ENCODE measurements at regions not wholly inside any gene's neighbourhood (a gene's known extent, or its start where the extent isn't known, plus 50 kb on each side); places are given as distances from the start of the nearest gene placed in this dataset.
"Not testable (repeated sequence)": the region's sequence is repeated elsewhere in the genome, so short reads cannot be mapped to it uniquely, and the experiment has no call there.

DNA sequence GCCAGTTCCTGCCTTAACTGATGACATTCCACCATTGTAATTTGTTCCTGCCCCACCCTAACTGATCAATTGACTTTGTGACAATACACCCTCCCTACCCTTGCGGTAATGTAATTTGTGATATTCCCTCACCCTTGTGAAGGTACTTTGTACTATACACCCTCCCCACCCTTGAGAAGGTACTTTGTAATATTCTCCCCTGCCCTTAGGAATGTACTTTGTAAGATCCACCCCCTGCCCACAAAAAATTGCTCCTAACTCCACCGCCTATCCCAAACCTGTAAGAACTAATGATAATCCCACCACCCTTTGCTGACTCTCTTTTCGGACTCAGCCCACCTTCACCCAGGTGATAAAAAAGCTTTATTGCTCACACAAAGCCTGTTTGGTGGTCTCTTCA, 288.5 kb upstream of the GK2 start:
- H2BK120ac ChIP-seq (ENCODE audit: low read depth, low read length); DNase-seq (ENCODE audit: low spot score); H3K79me1 ChIP-seq (ENCODE audit: low read depth, low read length); H3K9me3 ChIP-seq (replicated peaks in 1 of 2; ENCODE audit: control insufficient read depth in 2 of 2, insufficient read depth in 1 of 2, low read depth in 1 of 2, low read length in 2 of 2); H3K23ac ChIP-seq (ENCODE audit: low read depth, low read length, poor library complexity); H2BK5ac ChIP-seq (ENCODE audit: low read length); H3K27me3 ChIP-seq (ENCODE audit: control insufficient read depth in 3 of 3, insufficient read depth in 3 of 3, low read depth in 1 of 3, low read length in 3 of 3); H4K91ac ChIP-seq (ENCODE audit: low read depth, low read length, poor library complexity); H2AFZ ChIP-seq (ENCODE audit: low read length); H3K18ac ChIP-seq (ENCODE audit: low read length); H3K9ac ChIP-seq (ENCODE audit: low read depth, low read length, poor library complexity); H3K4me2 ChIP-seq (ENCODE audit: insufficient read depth, low read length, poor library complexity, severe bottlenecking); H4K8ac ChIP-seq (ENCODE audit: low read depth, low read length); H3K4ac ChIP-seq (ENCODE audit: low read length); H3K4me1 ChIP-seq (ENCODE audit: control insufficient read depth in 2 of 2, insufficient read depth in 1 of 2, low read depth in 1 of 2, low read length in 2 of 2); H3K27ac ChIP-seq (replicated peaks; ENCODE audit: low read length); H3K36me3 ChIP-seq (replicated peaks in 1 of 2; ENCODE audit: control insufficient read depth in 2 of 2, insufficient read depth in 2 of 2, low read length in 2 of 2); H2BK12ac ChIP-seq (ENCODE audit: low read length); H2BK15ac ChIP-seq (ENCODE audit: low read length); H3K14ac ChIP-seq (ENCODE audit: low read length); H3K4me3 ChIP-seq (ENCODE audit: low read length in 2 of 2); H2AK5ac ChIP-seq (ENCODE audit: low read depth, low read length): not testable (repeated sequence)
- WGBS, 2 donors (ENCODE audit: extremely low coverage in 2 of 2, insufficient read length in 2 of 2, insufficient replicate concordance in 1 of 2) = no CpG with 5 or more reads among the region's 3 CpGs

DNA sequence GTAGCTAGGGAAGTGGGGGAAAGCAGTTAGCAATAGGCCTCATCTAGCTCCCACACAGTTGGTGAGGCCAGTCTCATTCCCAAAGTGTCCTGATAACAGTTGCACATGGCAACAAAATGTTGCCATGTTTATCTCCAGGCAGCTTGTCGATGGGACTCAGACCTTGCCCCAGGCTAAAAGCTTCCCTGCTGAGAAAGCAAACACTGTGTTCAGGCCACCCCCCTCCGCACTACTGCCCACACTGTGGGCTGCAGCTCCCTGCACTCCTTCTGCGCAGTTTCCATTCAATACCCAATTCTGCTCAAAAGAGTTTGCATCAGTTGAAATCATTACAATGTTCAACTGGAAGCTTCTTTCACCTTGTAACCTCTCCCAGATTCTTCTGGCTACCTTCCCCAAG, 287.8 kb upstream of the GK2 start:
- Histone ChIP-seq H2AFZ (ENCODE audit: low read length) (no peak overlapping the region), H3K4me2 (ENCODE audit: insufficient read depth, low read length, poor library complexity, severe bottlenecking) (no peak overlapping the region), H3K18ac (ENCODE audit: low read length) (no peak overlapping the region), H3K9me3 (replicated peaks in 1 of 2; ENCODE audit: control insufficient read depth in 2 of 2, insufficient read depth in 1 of 2, low read depth in 1 of 2, low read length in 2 of 2) (peaks cover 0 to 6% of the 10 kb centered on the region in 2 donors), H3K27me3 (ENCODE audit: control insufficient read depth in 3 of 3, insufficient read depth in 3 of 3, low read depth in 1 of 3, low read length in 3 of 3) (no peaks in the 10 kb centered on the region), H2BK120ac (ENCODE audit: low read depth, low read length) (no peak overlapping the region), H3K79me1 (ENCODE audit: low read depth, low read length) (no peaks in the 10 kb centered on the region), H2BK15ac (ENCODE audit: low read length) (no peak overlapping the region), H2AK5ac (ENCODE audit: low read depth, low read length) (no peak overlapping the region), H4K91ac (ENCODE audit: low read depth, low read length, poor library complexity) (no peak overlapping the region), H3K27ac (replicated peaks; ENCODE audit: low read length) (no peak overlapping the region), H3K4me3 (ENCODE audit: low read length in 2 of 2) (no peak overlapping the region), H3K9ac (ENCODE audit: low read depth, low read length, poor library complexity) (no peak overlapping the region), H3K4ac (ENCODE audit: low read length) (no peak overlapping the region), H2BK5ac (ENCODE audit: low read length) (no peak overlapping the region), H4K8ac (ENCODE audit: low read depth, low read length) (no peak overlapping the region), H3K36me3 (replicated peaks in 1 of 2; ENCODE audit: control insufficient read depth in 2 of 2, insufficient read depth in 2 of 2, low read length in 2 of 2) (no peaks in the 10 kb centered on the region), H3K23ac (ENCODE audit: low read depth, low read length, poor library complexity) (no peak overlapping the region), H3K14ac (ENCODE audit: low read length) (no peak overlapping the region), H2BK12ac (ENCODE audit: low read length) (no peak overlapping the region), H3K4me1 (ENCODE audit: control insufficient read depth in 2 of 2, insufficient read depth in 1 of 2, low read depth in 1 of 2, low read length in 2 of 2) (no peaks in the 10 kb centered on the region)
- WGBS, 2 donors (ENCODE audit: extremely low coverage in 2 of 2, insufficient read length in 2 of 2, insufficient replicate concordance in 1 of 2) = no CpG with 5 or more reads among the region's 3 CpGs
- no peak for DNase-seq (ENCODE audit: low spot score)

DNA sequence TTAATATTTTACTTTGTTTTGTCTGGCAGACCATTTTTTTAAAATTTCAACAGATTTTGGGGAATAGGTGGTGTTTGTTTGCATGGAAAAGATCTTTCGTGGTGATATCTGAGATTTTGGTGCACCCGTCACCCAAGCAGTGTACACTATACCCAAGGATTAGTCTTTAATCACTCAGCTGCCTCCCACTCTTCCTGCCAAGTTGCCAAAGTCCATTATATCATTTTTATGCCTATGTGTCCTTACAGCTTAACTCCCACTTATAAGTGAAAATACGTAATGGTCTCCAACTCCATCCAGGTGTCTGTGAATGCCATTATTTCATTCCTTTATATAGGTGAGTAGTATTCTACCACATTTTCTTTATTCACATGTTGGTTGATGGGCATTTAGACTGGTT, 281.7 kb upstream of the GK2 start:
- Histone ChIP-seq H3K23ac (ENCODE audit: low read depth, low read length, poor library complexity) (no peak overlapping the region), H2AFZ (ENCODE audit: low read length) (no peak overlapping the region), H3K14ac (ENCODE audit: low read length) (no peak overlapping the region), H2BK5ac (ENCODE audit: low read length) (no peak overlapping the region), H3K9me3 (replicated peaks in 1 of 2; ENCODE audit: control insufficient read depth in 2 of 2, insufficient read depth in 1 of 2, low read depth in 1 of 2, low read length in 2 of 2) (peaks cover 0 to 6% of the 10 kb centered on the region in 2 donors), H3K79me1 (ENCODE audit: low read depth, low read length) (no peaks in the 10 kb centered on the region), H3K27ac (replicated peaks; ENCODE audit: low read length) (no peak overlapping the region), H3K4ac (ENCODE audit: low read length) (no peak overlapping the region), H4K91ac (ENCODE audit: low read depth, low read length, poor library complexity) (no peak overlapping the region), H2BK12ac (ENCODE audit: low read length) (no peak overlapping the region), H3K18ac (ENCODE audit: low read length) (no peak overlapping the region), H3K4me2 (ENCODE audit: insufficient read depth, low read length, poor library complexity, severe bottlenecking) (no peak overlapping the region), H3K9ac (ENCODE audit: low read depth, low read length, poor library complexity) (no peak overlapping the region), H4K8ac (ENCODE audit: low read depth, low read length) (no peak overlapping the region), H2BK15ac (ENCODE audit: low read length) (no peak overlapping the region), H3K4me1 (ENCODE audit: control insufficient read depth in 2 of 2, insufficient read depth in 1 of 2, low read depth in 1 of 2, low read length in 2 of 2) (no peaks in the 10 kb centered on the region), H3K4me3 (ENCODE audit: low read length in 2 of 2) (no peak overlapping the region), H2BK120ac (ENCODE audit: low read depth, low read length) (no peak overlapping the region), H3K27me3 (ENCODE audit: control insufficient read depth in 3 of 3, insufficient read depth in 3 of 3, low read depth in 1 of 3, low read length in 3 of 3) (no peaks in the 10 kb centered on the region), H3K36me3 (replicated peaks in 1 of 2; ENCODE audit: control insufficient read depth in 2 of 2, insufficient read depth in 2 of 2, low read length in 2 of 2) (no peaks in the 10 kb centered on the region), H2AK5ac (ENCODE audit: low read depth, low read length) (no peak overlapping the region)
- no peak for DNase-seq (ENCODE audit: low spot score)
- WGBS, 2 donors (ENCODE audit: extremely low coverage in 2 of 2, insufficient read length in 2 of 2, insufficient replicate concordance in 1 of 2) = no CpG with 5 or more reads among the region's 3 CpGs

GRCh38 chr4:79688691-79689090, 280.7 kb upstream of the GK2 start:
- Histone ChIP-seq H3K23ac (ENCODE audit: low read depth, low read length, poor library complexity) (no peak overlapping the region), H3K18ac (ENCODE audit: low read length) (no peak overlapping the region), H3K4me2 (ENCODE audit: insufficient read depth, low read length, poor library complexity, severe bottlenecking) (no peak overlapping the region), H3K36me3 (replicated peaks in 1 of 2; ENCODE audit: control insufficient read depth in 2 of 2, insufficient read depth in 2 of 2, low read length in 2 of 2) (no peaks in the 10 kb centered on the region), H3K79me1 (ENCODE audit: low read depth, low read length) (no peaks in the 10 kb centered on the region), H3K9me3 (replicated peaks in 1 of 2; ENCODE audit: control insufficient read depth in 2 of 2, insufficient read depth in 1 of 2, low read depth in 1 of 2, low read length in 2 of 2) (peaks cover 0 to under 1% of the 10 kb centered on the region in 2 donors), H3K14ac (ENCODE audit: low read length) (no peak overlapping the region), H2BK120ac (ENCODE audit: low read depth, low read length) (no peak overlapping the region), H4K8ac (ENCODE audit: low read depth, low read length) (no peak overlapping the region), H4K91ac (ENCODE audit: low read depth, low read length, poor library complexity) (no peak overlapping the region), H2AFZ (ENCODE audit: low read length) (no peak overlapping the region), H3K4me3 (ENCODE audit: low read length in 2 of 2) (no peak overlapping the region), H2BK5ac (ENCODE audit: low read length) (no peak overlapping the region), H2BK12ac (ENCODE audit: low read length) (no peak overlapping the region), H3K4ac (ENCODE audit: low read length) (no peak overlapping the region), H3K27me3 (ENCODE audit: control insufficient read depth in 3 of 3, insufficient read depth in 3 of 3, low read depth in 1 of 3, low read length in 3 of 3) (no peaks in the 10 kb centered on the region), H2BK15ac (ENCODE audit: low read length) (no peak overlapping the region), H3K9ac (ENCODE audit: low read depth, low read length, poor library complexity) (no peak overlapping the region), H3K4me1 (ENCODE audit: control insufficient read depth in 2 of 2, insufficient read depth in 1 of 2, low read depth in 1 of 2, low read length in 2 of 2) (no peaks in the 10 kb centered on the region), H2AK5ac (ENCODE audit: low read depth, low read length) (no peak overlapping the region), H3K27ac (replicated peaks; ENCODE audit: low read length) (no peak overlapping the region)
- no peak for DNase-seq (ENCODE audit: low spot score)
